D721Med (cell line): ENCODE measurements at regions not wholly inside any gene's neighbourhood (a gene's known extent, or its start where the extent isn't known, plus 50 kb on each side); places are given as distances from the start of the nearest gene placed in this dataset.

Source experiments
- DNase-seq: peaks from one replicate; pipeline ENCODE4 v3.0.0; 2011; ENCODE audit warnings: low spot score; ENCODE audit not compliant: insufficient read length
- FAIRE-seq: peaks from 2 replicates; lab custom pipeline; 2011; peaks lifted over from hg19 to GRCh38; lab: Jason Lieb, UNC
- TF ChIP-seq, protein P1 (sequence below): IDR thresholded peaks from 2 replicates; pipeline ENCODE4 v1.5.1; 2012; ENCODE audit warnings: mild to moderate bottlenecking, control low read depth; ENCODE audit not compliant: insufficient read depth; ENCODE audit errors: missing control alignments

DNA sequence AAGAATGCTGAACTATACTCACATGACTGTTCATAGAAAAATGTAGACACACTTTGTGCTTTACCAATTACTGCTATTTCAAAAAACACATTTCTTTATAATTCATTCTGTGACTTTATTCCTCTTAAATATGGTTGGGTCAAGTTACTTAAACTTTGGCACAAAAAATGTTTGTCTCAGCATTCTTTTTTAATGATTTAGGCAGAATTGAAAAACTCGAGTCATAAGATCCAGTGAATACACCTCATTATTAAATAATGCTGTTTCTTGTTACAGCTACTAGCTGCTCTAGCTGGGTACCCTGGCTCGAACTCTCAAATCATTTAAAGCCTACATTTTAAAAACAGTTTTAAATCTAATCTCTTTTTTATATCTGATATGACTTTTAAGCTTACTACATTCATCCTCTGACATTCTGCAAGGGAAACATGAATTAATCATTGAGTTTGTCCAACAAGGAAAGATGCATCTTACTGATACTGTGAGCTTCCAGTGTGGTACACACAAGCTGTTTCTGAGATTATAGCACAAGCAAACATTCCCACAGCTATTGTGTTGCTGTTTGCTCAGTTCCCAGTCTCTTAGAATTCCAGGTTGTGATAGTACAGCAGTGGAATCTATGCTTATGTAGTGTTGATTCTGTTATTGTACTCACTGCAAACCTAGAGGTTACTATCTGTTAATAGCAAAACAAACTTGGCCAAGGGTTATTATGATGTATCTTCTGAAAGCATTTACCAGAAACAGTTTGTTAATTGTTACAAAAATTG, 746.5 kb downstream of the USP25 start:
- FAIRE-seq (no peak), DNase-seq (no peak)
- TF ChIP-seq, protein P1, sequence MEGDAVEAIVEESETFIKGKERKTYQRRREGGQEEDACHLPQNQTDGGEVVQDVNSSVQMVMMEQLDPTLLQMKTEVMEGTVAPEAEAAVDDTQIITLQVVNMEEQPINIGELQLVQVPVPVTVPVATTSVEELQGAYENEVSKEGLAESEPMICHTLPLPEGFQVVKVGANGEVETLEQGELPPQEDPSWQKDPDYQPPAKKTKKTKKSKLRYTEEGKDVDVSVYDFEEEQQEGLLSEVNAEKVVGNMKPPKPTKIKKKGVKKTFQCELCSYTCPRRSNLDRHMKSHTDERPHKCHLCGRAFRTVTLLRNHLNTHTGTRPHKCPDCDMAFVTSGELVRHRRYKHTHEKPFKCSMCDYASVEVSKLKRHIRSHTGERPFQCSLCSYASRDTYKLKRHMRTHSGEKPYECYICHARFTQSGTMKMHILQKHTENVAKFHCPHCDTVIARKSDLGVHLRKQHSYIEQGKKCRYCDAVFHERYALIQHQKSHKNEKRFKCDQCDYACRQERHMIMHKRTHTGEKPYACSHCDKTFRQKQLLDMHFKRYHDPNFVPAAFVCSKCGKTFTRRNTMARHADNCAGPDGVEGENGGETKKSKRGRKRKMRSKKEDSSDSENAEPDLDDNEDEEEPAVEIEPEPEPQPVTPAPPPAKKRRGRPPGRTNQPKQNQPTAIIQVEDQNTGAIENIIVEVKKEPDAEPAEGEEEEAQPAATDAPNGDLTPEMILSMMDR = no peak

DNA sequence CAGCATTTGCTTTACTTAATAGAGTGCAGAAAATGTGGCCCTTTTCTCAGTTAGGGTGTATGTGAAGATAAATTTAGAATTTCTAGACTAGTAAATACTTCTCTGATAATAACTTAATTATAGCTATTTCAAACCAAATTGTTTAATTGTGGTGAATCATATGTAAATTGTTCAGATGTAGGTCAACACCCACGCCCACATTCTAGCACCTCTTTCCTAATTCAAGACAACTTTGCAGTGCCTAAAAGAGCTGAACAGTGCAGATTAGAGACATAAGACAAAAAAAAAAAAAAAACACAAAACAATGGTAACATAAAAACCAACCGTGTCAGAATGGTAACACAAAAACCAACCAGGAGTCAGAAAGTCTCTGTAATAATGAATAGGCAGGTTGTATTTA, 758.3 kb downstream of the USP25 start:
- TF ChIP-seq, protein P1 = no peak
- FAIRE-seq (no peak), DNase-seq (no peak)

DNA sequence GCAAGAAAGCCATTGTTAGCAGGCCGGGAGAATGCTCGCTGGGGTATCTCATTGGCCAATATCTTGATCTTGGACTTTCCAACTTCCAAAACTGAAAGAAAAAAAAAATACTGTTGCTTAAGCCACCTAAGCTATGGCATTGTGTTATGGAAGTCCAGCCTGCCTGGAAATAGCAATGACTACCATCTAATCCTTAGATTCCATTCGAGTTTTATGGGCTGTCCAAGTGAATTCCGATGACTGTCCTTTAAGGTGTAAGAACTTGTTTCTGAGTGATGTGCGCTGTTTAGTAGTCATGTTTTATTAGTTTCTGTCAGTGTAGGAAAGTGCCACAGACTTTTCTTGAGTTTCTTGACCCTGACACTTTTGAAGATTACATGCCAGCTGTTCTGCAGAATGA, 762.6 kb downstream of the USP25 start:
- DNase-seq (no peak), FAIRE-seq (no peak)
- TF ChIP-seq, protein P1 = no peak

DNA sequence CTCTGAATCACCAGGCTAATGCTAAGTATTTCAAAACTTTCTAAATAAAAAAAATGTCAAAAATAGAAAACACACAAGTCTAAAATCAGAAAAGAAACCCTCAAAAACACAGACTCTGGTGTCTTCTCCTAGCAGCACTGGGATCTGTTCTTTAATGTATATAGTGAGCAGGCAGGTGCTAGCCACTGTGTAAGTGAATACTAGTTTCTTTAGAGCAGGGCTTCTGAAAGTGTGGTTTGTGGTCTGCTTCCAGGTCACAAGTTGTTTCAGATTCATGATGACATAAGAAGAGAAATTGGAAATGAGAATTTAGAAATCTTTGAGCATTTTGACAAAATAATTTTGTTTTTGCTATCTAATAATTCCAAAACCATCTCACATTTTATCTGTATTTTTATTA, 763.1 kb downstream of the USP25 start:
- no peak for FAIRE-seq
- TF ChIP-seq, protein P1 = no peak
- no peak for DNase-seq

DNA sequence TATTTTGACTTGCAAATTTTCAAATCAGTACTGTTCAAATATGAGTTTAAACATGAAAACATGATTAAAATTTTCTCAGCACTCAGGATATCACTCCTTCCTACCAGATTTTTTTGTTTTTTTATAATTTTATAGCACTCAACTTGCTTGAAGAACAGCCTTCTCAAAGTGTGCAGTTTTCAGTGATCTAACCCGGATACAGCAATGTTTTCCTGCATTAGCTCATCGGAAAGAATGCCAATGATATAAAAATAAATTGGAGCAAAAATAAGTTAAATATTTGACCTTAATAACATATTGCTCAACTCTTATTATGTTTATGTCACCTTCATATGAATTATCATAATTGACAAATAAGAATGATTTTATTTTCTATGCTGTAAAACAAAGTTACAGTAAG, 766.8 kb downstream of the USP25 start:
- FAIRE-seq = no peak
- DNase-seq = no peak

DNA sequence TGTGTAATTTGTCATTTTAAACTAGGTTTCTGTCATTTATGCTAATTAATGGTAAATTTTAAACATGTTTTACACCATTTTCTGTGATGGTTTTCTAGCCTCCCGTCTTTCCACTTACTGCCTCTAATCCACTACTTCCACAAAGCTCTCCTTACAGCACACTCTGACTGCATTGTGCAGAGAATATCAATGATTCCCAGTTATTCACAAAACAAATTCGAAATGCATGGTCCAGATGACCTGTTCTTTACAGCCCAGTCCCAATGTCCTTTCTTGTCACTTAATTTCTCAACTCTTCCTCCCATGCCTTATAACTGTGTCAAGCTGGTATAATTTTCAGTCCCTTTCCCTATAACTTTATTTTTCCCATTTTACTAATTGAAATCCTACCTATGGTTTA, 770.5 kb downstream of the USP25 start:
- no peak for FAIRE-seq
- no peak for DNase-seq

More for the DNA sequence above, 766.8 kb downstream of the USP25 start:
- TF ChIP-seq, protein P1 = no peak

DNA sequence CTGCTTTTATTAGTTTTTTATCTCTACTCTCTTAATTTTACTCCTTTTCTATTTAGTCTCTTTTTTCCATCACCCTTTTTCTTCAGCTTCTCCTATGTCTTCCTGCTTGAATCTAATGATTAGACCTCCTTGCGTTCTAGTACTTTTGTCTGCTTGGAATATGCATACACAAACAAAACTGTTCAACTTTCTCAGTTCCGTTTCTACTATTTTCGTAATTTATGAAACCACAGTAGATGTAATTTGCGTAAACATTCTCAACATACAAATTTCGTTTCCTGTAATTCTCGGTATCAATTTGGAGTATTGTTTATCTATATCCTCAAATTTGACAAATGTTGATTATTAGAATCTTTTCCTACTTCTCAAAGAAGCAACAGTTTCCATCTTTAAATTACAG, 772.5 kb downstream of the USP25 start:
- DNase-seq = no peak
- TF ChIP-seq, protein P1 = no peak
- FAIRE-seq = no peak

More for the DNA sequence above, 770.5 kb downstream of the USP25 start:
- TF ChIP-seq, protein P1 = no peak
